Esophagus muscularis mucosa (tissue), 4 donors: ENCODE measurements at regions not wholly inside any gene's neighbourhood (a gene's known extent, or its start where the extent isn't known, plus 50 kb on each side); places are given as distances from the start of the nearest gene placed in this dataset.

Source experiments
- DNase-seq: peaks from one replicate; pipeline ENCODE4 v3.0.0-alpha.2; 2017; ENCODE audit errors: extremely low spot score
- H3K27ac ChIP-seq, 4 donors: fragments of 200-600 bp; sonication (generic); replicated peaks in 1 of 4; 1 replicate in 3 of 4; 2 replicates in 1 of 4; pipeline ENCODE4 v1.5.1; 2016 to 2019; ENCODE audit warnings: mild to moderate bottlenecking in 1 of 4
- H3K27me3 ChIP-seq, 4 donors: fragments of 200-600 bp; sonication (generic); one replicate each; pipeline versions ENCODE4 v1.5.1 to v1.6.0; 2016 to 2019
- H3K36me3 ChIP-seq, 4 donors: fragments of 200-600 bp; sonication (generic); one replicate each; pipeline ENCODE4 v1.5.1; 2016 to 2019
- H3K4me1 ChIP-seq, 4 donors: fragments of 200-600 bp; sonication (generic); one replicate each; pipeline ENCODE4 v1.5.1; 2016 to 2019
- H3K4me3 ChIP-seq, 4 donors: fragments of 200-600 bp; sonication (generic); 1 replicate in 2 of 4; 2 replicates in 2 of 4; pipeline ENCODE4 v1.5.1; 2016 to 2019; ENCODE audit warnings: mild to moderate bottlenecking in 4 of 4, moderate library complexity in 1 of 4
- H3K9me3 ChIP-seq, 4 donors: fragments of 200-600 bp; sonication (generic); 1 replicate in 3 of 4; 2 replicates in 1 of 4; pipeline ENCODE4 v1.5.1; 2016 to 2019
- CTCF ChIP-seq, 3 experiments: fragments of 200-600 bp in 2 of 3; fragments of 450-650 bp in 1 of 3; sonication (generic) in 2 of 3; IDR thresholded peaks; one replicate each; pipeline ENCODE4 v1.5.1; 2017 to 2019; ENCODE audit warnings: antibody characterized with exemption in 3 of 3, mild to moderate bottlenecking in 2 of 3, moderate library complexity in 1 of 3
- EP300 ChIP-seq: sonication (generic); formaldehyde crosslinking; IDR thresholded peaks from one replicate; pipeline ENCODE4 v1.6.1; 2017; ENCODE audit warnings: antibody characterized with exemption
- POLR2A ChIP-seq: fragments of 450-650 bp; IDR thresholded peaks from one replicate; pipeline ENCODE4 v1.6.1; 2017; ENCODE audit warnings: antibody characterized with exemption, moderate library complexity, mild to moderate bottlenecking, low read depth
- POLR2AphosphoS5 ChIP-seq, 2 donors: sonication (generic); formaldehyde crosslinking; IDR thresholded peaks; one replicate each; pipeline ENCODE4 v1.6.1; 2017; ENCODE audit warnings: antibody characterized with exemption in 2 of 2
- WGBS: methylation state at CpG from one replicate; pipeline ENCODE4 v1.1.5; 2018; 5-methylcytosine and 5-hydroxymethylcytosine counted together
- intact Hi-C: fragments of 100-400 bp; cut with DNase I; formaldehyde crosslinking; loops from one replicate; pipeline ENCODE4 v1.15.1; 2023

GRCh38 chr1:234862944-234863515 is 253.1 kb upstream of the IRF2BP2 start:
- TF ChIP-seq POLR2AphosphoS5 (IDR thresholded peaks at IDR 0.05) (peak; percentile 11 to 42), POLR2A (no peak)
- no peaks in the 10 kb centered on the region for H3K36me3 ChIP-seq
- WGBS, result 25% methylated on average over 13 of the region's 13 CpGs
- H3K9me3 ChIP-seq, result no peaks in the 10 kb centered on the region
- no peak for DNase-seq
- H3K27me3 ChIP-seq, result no peaks in the 10 kb centered on the region
- H3K4me1 ChIP-seq, result peaks cover 28 to 46% (median 43%) of the 10 kb centered on the region in 4 donors
- H3K4me3 ChIP-seq, result peak overlapping the region in 2 of 4 donors; percentile 3 to 12
- intact Hi-C loops, result no loop called here
- peak overlapping the region; percentile 71 to 76 (median 74) for H3K27ac ChIP-seq

- DNase-seq, result no peak
- intact Hi-C loops, result no loop called here
- Histone ChIP-seq H3K27ac (peak overlapping the region; percentile 71 to 76 (median 74)), H3K4me3 (peak overlapping the region in 1 of 4 donors; percentile 3), H3K4me1 (peaks cover 23 to 46% (median 41%) of the 10 kb centered on the region in 4 donors), H3K36me3 (no peaks in the 10 kb centered on the region), H3K9me3 (no peaks in the 10 kb centered on the region), H3K27me3 (no peaks in the 10 kb centered on the region)
- TF ChIP-seq POLR2AphosphoS5 (IDR thresholded peaks at IDR 0.05) (no peak), CTCF (IDR thresholded peaks at IDR 0.05) (no peak), POLR2A (no peak), EP300 (no peak)
- WGBS, result 55% methylated on average over 7 of the region's 7 CpGs
Measured at GRCh38 chr1:234862360-234862943, 252.5 kb upstream of the IRF2BP2 start.

GRCh38 chr1:234861761-234862160 is 251.8 kb upstream of the IRF2BP2 start:
- Histone ChIP-seq H3K4me3 (no peak overlapping the region), H3K36me3 (no peaks in the 10 kb centered on the region), H3K4me1 (peaks cover 17 to 45% (median 40%) of the 10 kb centered on the region in 4 donors), H3K9me3 (no peaks in the 10 kb centered on the region), H3K27me3 (no peaks in the 10 kb centered on the region), H3K27ac (no peak overlapping the region)
- intact Hi-C loops, result no loop called here
- 87% methylated on average over 4 of the region's 4 CpGs for WGBS
- TF ChIP-seq POLR2A (no peak), CTCF (IDR thresholded peaks at IDR 0.05) (no peak), POLR2AphosphoS5 (IDR thresholded peaks at IDR 0.05) (no peak), EP300 (no peak)
- no peak for DNase-seq

GRCh38 chr1:234861024-234861620 is 251.1 kb upstream of the IRF2BP2 start:
- intact Hi-C loops, result no loop called here
- Histone ChIP-seq H3K4me1 (peaks cover 17 to 44% (median 37%) of the 10 kb centered on the region in 4 donors), H3K9me3 (no peaks in the 10 kb centered on the region), H3K36me3 (no peaks in the 10 kb centered on the region), H3K27me3 (no peaks in the 10 kb centered on the region), H3K27ac (no peak overlapping the region), H3K4me3 (no peak overlapping the region)
- WGBS, result 100% methylated on average over 2 of the region's 2 CpGs
- no peak for TF ChIP-seq EP300
- no peak for TF ChIP-seq CTCF (IDR thresholded peaks at IDR 0.05)
- TF ChIP-seq POLR2AphosphoS5 (IDR thresholded peaks at IDR 0.05), result no peak
- TF ChIP-seq POLR2A, result no peak
- no peak for DNase-seq

GRCh38 chr1:234858722-234859121 is 248.7 kb upstream of the IRF2BP2 start:
- TF ChIP-seq EP300 (no peak), POLR2AphosphoS5 (IDR thresholded peaks at IDR 0.05) (no peak), CTCF (IDR thresholded peaks at IDR 0.05) (no peak), POLR2A (no peak)
- DNase-seq, result no peak
- no peak overlapping the region for H3K27ac ChIP-seq
- intact Hi-C loops, result no loop called here
- no peak overlapping the region for H3K4me3 ChIP-seq
- no peaks in the 10 kb centered on the region for H3K36me3 ChIP-seq
- no peaks in the 10 kb centered on the region for H3K27me3 ChIP-seq
- H3K9me3 ChIP-seq, result no peaks in the 10 kb centered on the region
- H3K4me1 ChIP-seq, result peaks cover 15 to 40% (median 32%) of the 10 kb centered on the region in 4 donors
